Transverse colon (tissue), 3 donors: ENCODE measurements at regions not wholly inside any gene's neighbourhood (a gene's known extent, or its start where the extent isn't known, plus 50 kb on each side); places are given as distances from the start of the nearest gene placed in this dataset.

Source experiments
- CTCF ChIP-seq, 5 experiments: fragments of 200-600 bp in 3 of 5; fragments of 450-650 bp in 2 of 5; sonication (generic) in 3 of 5; IDR thresholded peaks; 1 replicate in 2 of 5; 2 replicates in 3 of 5; pipeline ENCODE4 v1.5.1; 2016 to 2017; ENCODE audit warnings: antibody characterized with exemption in 5 of 5, inconsistent platforms in 3 of 5, mild to moderate bottlenecking in 2 of 5, moderate library complexity in 1 of 5
- EP300 ChIP-seq: sonication (generic); formaldehyde crosslinking; IDR thresholded peaks from one replicate; pipeline ENCODE4 v1.6.1; 2017; ENCODE audit warnings: antibody characterized with exemption, low read depth

GRCh38 chr1:87208080-87208479, 120.6 kb upstream of the LMO4 start:
- TF ChIP-seq CTCF (IDR thresholded peaks at IDR 0.05) (no peak), EP300 (no peak)
